Omental fat pad (tissue), 3 donors: ENCODE measurements at regions not wholly inside any gene's neighbourhood (a gene's known extent, or its start where the extent isn't known, plus 50 kb on each side); places are given as distances from the start of the nearest gene placed in this dataset.

Experiments used
- ATAC-seq: fragments of 150-250 bp; one replicate; pipeline ENCODE4 v1.9.1; 2016; ENCODE audit warnings: mild to moderate bottlenecking, moderate library complexity; ENCODE audit not compliant: low FRiP score
- DNase-seq: peaks from one replicate; pipeline ENCODE4 v3.0.0-alpha.2; 2019; ENCODE audit warnings: low spot score
- TF ChIP-seq, protein P1 (sequence below), 3 donors: fragments of 450-650 bp; IDR thresholded peaks; one replicate each; pipeline ENCODE4 v1.5.1; 2016 to 2017; ENCODE audit warnings: antibody characterized with exemption in 3 of 3, mild to moderate bottlenecking in 3 of 3, moderate library complexity in 2 of 3

- ATAC-seq (no peak), DNase-seq (no peak)
- TF ChIP-seq, protein P1, sequence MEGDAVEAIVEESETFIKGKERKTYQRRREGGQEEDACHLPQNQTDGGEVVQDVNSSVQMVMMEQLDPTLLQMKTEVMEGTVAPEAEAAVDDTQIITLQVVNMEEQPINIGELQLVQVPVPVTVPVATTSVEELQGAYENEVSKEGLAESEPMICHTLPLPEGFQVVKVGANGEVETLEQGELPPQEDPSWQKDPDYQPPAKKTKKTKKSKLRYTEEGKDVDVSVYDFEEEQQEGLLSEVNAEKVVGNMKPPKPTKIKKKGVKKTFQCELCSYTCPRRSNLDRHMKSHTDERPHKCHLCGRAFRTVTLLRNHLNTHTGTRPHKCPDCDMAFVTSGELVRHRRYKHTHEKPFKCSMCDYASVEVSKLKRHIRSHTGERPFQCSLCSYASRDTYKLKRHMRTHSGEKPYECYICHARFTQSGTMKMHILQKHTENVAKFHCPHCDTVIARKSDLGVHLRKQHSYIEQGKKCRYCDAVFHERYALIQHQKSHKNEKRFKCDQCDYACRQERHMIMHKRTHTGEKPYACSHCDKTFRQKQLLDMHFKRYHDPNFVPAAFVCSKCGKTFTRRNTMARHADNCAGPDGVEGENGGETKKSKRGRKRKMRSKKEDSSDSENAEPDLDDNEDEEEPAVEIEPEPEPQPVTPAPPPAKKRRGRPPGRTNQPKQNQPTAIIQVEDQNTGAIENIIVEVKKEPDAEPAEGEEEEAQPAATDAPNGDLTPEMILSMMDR (IDR thresholded peaks at IDR 0.05), result no peak
Measured at GRCh38 chr15:96066852-96067495, 263.5 kb upstream of the NR2F2 start.

GRCh38 chr15:96067677-96068076 is 262.8 kb upstream of the NR2F2 start:
- DNase-seq (no peak), ATAC-seq (no peak)
- TF ChIP-seq, protein P1 (IDR thresholded peaks at IDR 0.05), result no peak

GRCh38 chr15:96068897-96069296 is 261.6 kb upstream of the NR2F2 start:
- ATAC-seq, result no peak
- TF ChIP-seq, protein P1 (IDR thresholded peaks at IDR 0.05), result no peak
- no peak for DNase-seq

DNA sequence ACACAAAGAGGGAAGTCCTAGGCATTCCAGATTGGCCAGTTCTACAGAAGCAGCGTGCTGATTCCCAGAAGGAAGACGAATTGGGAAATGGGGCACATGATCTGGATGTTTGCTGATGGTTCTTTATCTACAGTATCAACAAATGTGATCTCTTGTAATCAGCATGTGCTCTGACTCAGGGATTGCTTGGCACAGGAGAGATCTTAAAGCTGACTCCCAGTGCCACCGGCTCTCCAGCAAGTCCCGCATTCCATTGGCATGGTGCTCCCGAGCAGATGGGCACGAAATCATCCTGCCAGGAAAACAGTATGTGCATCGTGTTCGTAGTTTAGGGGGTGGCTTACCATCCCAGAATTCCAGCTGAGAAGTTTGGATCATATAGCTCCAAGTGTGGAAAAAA is 259.9 kb upstream of the NR2F2 start:
- ATAC-seq (no peak), DNase-seq (no peak)
- TF ChIP-seq, protein P1 (IDR thresholded peaks at IDR 0.05), result no peak

- TF ChIP-seq, protein P1 (IDR thresholded peaks at IDR 0.05), result no peak
- ATAC-seq, result no peak
Measured at GRCh38 chr15:96072821-96073220, 257.7 kb upstream of the NR2F2 start.

DNA sequence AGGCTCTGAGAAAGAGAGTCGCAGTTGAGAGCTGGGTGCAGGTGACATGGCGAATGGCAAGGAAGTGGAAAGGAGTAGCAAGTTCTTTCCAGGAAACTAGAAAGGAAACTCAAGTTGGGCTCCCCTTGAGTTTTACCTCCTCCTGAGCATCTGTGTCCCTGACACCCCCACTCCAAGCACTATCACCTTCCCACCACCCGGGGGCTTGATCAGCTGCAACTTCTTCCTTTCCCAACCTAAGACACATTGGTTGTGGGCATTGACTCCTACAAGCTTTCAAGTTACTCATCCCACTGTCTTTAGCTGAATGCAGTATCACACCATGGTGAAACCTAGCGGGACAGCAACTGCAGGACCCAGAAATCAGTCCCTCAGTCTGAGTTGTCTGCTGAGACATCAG is 256.6 kb upstream of the NR2F2 start:
- ATAC-seq (no peak), DNase-seq (no peak)
- TF ChIP-seq, protein P1 (IDR thresholded peaks at IDR 0.05), result no peak

More at GRCh38 chr15:96072821-96073220, 257.7 kb upstream of the NR2F2 start:
- no peak for DNase-seq

DNA sequence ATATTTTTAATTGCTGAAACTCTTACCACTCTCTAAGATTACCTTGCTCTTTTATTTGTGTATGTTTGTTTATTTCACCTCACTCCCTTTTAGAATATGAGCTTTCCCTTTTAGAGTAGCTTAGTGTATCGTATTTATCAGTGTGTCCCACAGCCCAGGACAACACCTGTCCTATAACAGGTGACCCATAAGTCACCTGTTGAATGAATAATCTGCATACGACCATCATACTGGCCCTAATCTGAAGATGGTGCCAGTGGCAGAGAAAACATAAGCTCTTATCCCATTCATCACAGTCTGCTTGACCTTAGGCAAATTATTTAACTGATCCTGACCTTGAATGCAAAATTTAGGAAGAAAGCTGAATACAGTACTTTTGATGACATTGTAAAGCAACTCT is 254.6 kb upstream of the NR2F2 start:
- ATAC-seq, result no peak
- DNase-seq, result no peak
- TF ChIP-seq, protein P1 (IDR thresholded peaks at IDR 0.05), result no peak
